B cell (primary cell): ENCODE measurements at regions not wholly inside any gene's neighbourhood (a gene's known extent, or its start where the extent isn't known, plus 50 kb on each side); places are given as distances from the start of the nearest gene placed in this dataset.

Experiments
- ATAC-seq: fragments of 200-7000 bp; cut with Tn5 transposase; one replicate; pipeline ENCODE4 v1.10.0; 2021; ENCODE audit warnings: low read depth, mild to moderate bottlenecking, moderate number of reproducible peaks, moderate library complexity
- CTCF ChIA-PET: fragments of 350-600 bp; sonication (Branson Sonifier 250); formaldehyde crosslinking; loops from one replicate; lab custom pipeline; 2021; ENCODE audit warnings: antibody characterized with exemption, inconsistent platforms; lab: Charles Lee
- POLR2A ChIA-PET: fragments of 350-600 bp; sonication (Branson Sonifier 250); formaldehyde crosslinking; loops from one replicate; lab custom pipeline; 2021; ENCODE audit warnings: antibody characterized with exemption; lab: Charles Lee
- DNase-seq: peaks from one replicate; pipeline ENCODE4 v3.0.0; 2013
- H2AFZ ChIP-seq: 2 replicates; pipeline ENCODE4 v1.6.1; 2012; ENCODE audit warnings: mild to moderate bottlenecking, low read depth, low read length; ENCODE audit not compliant: insufficient read depth, poor library complexity, severe bottlenecking
- H3K27ac ChIP-seq, 2 donors: 1 replicate in 1 of 2; 2 replicates in 1 of 2; pipeline ENCODE4 v1.5.1; 2012 to 2013; ENCODE audit warnings: low read length in 2 of 2, mild to moderate bottlenecking in 2 of 2, moderate library complexity in 1 of 2
- H3K27me3 ChIP-seq, 4 experiments: fragments of 200-600 bp in 1 of 4; sonication (generic) in 1 of 4; replicated peaks in 1 of 4; 1 replicate in 2 of 4; 2 replicates in 2 of 4; pipeline versions ENCODE4 v1.6.1 to v1.7.0; 2013 to 2016; ENCODE audit warnings: low read length in 3 of 4, mild to moderate bottlenecking in 2 of 4, mixed read lengths in 1 of 4, moderate library complexity in 1 of 4; ENCODE audit not compliant: insufficient read depth in 4 of 4, control insufficient read depth in 3 of 4; ENCODE audit errors: control extremely low read depth in 1 of 4
- H3K36me3 ChIP-seq, 2 experiments: replicated peaks in 1 of 2; 1 replicate in 1 of 2; 2 replicates in 1 of 2; pipeline versions ENCODE4 v1.6.1 to v1.7.1; 2013; ENCODE audit warnings: low read length in 1 of 2; ENCODE audit not compliant: insufficient read depth in 2 of 2, control insufficient read depth in 1 of 2; ENCODE audit errors: control extremely low read depth in 1 of 2, extremely low read depth in 1 of 2
- H3K4me1 ChIP-seq, 2 donors: fragments of 200-600 bp in 1 of 2; sonication (generic) in 1 of 2; 1 replicate in 1 of 2; 2 replicates in 1 of 2; pipeline versions ENCODE4 v1.5.1 to v1.6.1; 2013 to 2017; ENCODE audit warnings: low read length in 2 of 2; ENCODE audit not compliant: control insufficient read depth in 2 of 2, insufficient read depth in 2 of 2
- H3K4me2 ChIP-seq: replicated peaks from 2 replicates; pipeline ENCODE3; 2012; ENCODE audit warnings: mild to moderate bottlenecking, low read depth, low read length; ENCODE audit not compliant: poor library complexity, severe bottlenecking
- H3K4me3 ChIP-seq, 5 experiments: fragments of 200-600 bp in 1 of 5; sonication (generic) in 1 of 5; 1 replicate in 3 of 5; 2 replicates in 2 of 5; pipeline versions ENCODE4 v1.5.1 to v1.7.0; 2011 to 2016; ENCODE audit warnings: low read length in 4 of 5, mild to moderate bottlenecking in 4 of 5, low read depth in 2 of 5, control low read depth in 1 of 5, moderate library complexity in 1 of 5; ENCODE audit not compliant: insufficient read depth in 1 of 5; ENCODE audit errors: control extremely low read depth in 1 of 5, extremely low read depth in 1 of 5
- H3K79me2 ChIP-seq: fragments of 200-600 bp; sonication (generic); one replicate; pipeline ENCODE4 v1.6.0; 2016; ENCODE audit warnings: low read length; ENCODE audit not compliant: control insufficient read depth, insufficient read depth
- H3K9ac ChIP-seq: fragments of 200-600 bp; sonication (generic); 2 replicates; pipeline ENCODE4 v1.6.1; 2017; ENCODE audit warnings: mild to moderate bottlenecking, low read length, moderate library complexity
- H3K9me3 ChIP-seq, 3 donors: one replicate each; pipeline versions ENCODE4 v1.6.1 to v1.7.1; 2013; ENCODE audit warnings: low read length in 2 of 3; ENCODE audit not compliant: control insufficient read depth in 2 of 3, insufficient read depth in 1 of 3; ENCODE audit errors: control extremely low read depth in 1 of 3
- H4K20me1 ChIP-seq: 2 replicates; pipeline ENCODE4 v1.6.0; 2012; ENCODE audit warnings: mild to moderate bottlenecking, low read length; ENCODE audit not compliant: insufficient read depth, control insufficient read depth, poor library complexity, severe bottlenecking
- H3K27ac Mint-ChIP-seq: one replicate; pipeline ENCODE4 v1.8.0; 2021; ENCODE audit warnings: mixed read lengths
- H3K27me3 Mint-ChIP-seq: one replicate; pipeline ENCODE4 v1.8.0; 2021; ENCODE audit warnings: mixed read lengths
- H3K4me1 Mint-ChIP-seq: one replicate; pipeline ENCODE4 v1.8.0; 2021; ENCODE audit warnings: mixed read lengths
- H3K4me3 Mint-ChIP-seq: one replicate; pipeline ENCODE4 v1.8.0; 2021; ENCODE audit warnings: mixed read lengths
- H3K9me3 Mint-ChIP-seq: one replicate; pipeline ENCODE4 v1.8.0; 2022; ENCODE audit warnings: mixed read lengths; ENCODE audit not compliant: insufficient read depth
- EZH2 ChIP-seq: IDR thresholded peaks from 2 replicates; pipeline ENCODE4 v1.6.1; 2012; ENCODE audit warnings: borderline replicate concordance, low read depth, mild to moderate bottlenecking, moderate library complexity, low read length; ENCODE audit not compliant: insufficient read depth, poor library complexity, severe bottlenecking
- WGBS: methylation state at CpG from one replicate; pipeline ENCODE4 v1.1.5; 2013; ENCODE audit warnings: missing lambda C conversion rate; ENCODE audit not compliant: insufficient coverage; 5-methylcytosine and 5-hydroxymethylcytosine counted together
- intact Hi-C: fragments of 100-400 bp; cut with micrococcal nuclease; formaldehyde crosslinking; loops from one replicate; pipeline ENCODE4 v1.10.0; 2022
- TF ChIP-seq, protein P1 (sequence below): fragments of 200-600 bp; IDR thresholded peaks from one replicate; pipeline ENCODE4 v1.8.0; 2022; ENCODE audit warnings: antibody characterized with exemption, mild to moderate bottlenecking

DNA sequence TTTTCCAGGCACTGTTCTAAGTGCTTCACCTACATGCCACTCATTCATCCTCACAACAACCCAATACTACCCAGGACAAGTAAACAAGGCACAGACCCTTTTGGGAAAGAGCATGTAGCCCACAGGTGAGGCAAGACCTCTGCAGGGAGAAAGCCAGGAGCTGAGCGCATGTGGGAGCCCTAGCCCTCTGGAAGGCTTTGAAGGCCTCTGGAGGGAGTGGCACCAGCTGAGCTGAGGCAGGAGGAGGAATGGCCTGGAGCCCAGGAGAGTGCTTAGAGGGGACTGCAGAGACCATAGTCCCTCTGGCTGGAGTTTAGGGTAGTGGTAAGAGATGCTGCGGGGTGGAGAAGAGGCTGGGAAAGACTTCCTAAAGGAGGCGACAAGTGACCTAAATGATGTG, 516.5 kb downstream of the FUT8 start:
- Histone ChIP-seq H3K9me3 (no peaks in the 10 kb centered on the region), H3K27ac (no peak overlapping the region), H3K9ac (no peak overlapping the region), H3K27me3 (peaks cover 0 to 17% (median 1%) of the 10 kb centered on the region in 4 experiments), H3K4me3 (no peak overlapping the region), H3K36me3 (no peaks in the 10 kb centered on the region), H4K20me1 (no peaks in the 10 kb centered on the region), H3K79me2 (no peaks in the 10 kb centered on the region), H3K4me1 (no peaks in the 10 kb centered on the region), H2AFZ (no peak overlapping the region), H3K4me2 (no peak overlapping the region)
- no peaks in the 10 kb centered on the region for H3K9me3 Mint-ChIP-seq
- no peak overlapping the region for H3K4me3 Mint-ChIP-seq
- no peaks in the 10 kb centered on the region for H3K4me1 Mint-ChIP-seq
- no peak for ATAC-seq
- peaks cover 24% of the 10 kb centered on the region for H3K27me3 Mint-ChIP-seq
- intact Hi-C loops, result no loop called here
- WGBS, result 93% methylated on average over 3 of the region's 3 CpGs
- H3K27ac Mint-ChIP-seq, result no peak overlapping the region
- CTCF ChIA-PET, result no interaction called here
- POLR2A ChIA-PET, result no interaction called here
- no peak for DNase-seq
- TF ChIP-seq EZH2, result no peak
- TF ChIP-seq, protein P1, sequence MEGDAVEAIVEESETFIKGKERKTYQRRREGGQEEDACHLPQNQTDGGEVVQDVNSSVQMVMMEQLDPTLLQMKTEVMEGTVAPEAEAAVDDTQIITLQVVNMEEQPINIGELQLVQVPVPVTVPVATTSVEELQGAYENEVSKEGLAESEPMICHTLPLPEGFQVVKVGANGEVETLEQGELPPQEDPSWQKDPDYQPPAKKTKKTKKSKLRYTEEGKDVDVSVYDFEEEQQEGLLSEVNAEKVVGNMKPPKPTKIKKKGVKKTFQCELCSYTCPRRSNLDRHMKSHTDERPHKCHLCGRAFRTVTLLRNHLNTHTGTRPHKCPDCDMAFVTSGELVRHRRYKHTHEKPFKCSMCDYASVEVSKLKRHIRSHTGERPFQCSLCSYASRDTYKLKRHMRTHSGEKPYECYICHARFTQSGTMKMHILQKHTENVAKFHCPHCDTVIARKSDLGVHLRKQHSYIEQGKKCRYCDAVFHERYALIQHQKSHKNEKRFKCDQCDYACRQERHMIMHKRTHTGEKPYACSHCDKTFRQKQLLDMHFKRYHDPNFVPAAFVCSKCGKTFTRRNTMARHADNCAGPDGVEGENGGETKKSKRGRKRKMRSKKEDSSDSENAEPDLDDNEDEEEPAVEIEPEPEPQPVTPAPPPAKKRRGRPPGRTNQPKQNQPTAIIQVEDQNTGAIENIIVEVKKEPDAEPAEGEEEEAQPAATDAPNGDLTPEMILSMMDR, result no peak

DNA sequence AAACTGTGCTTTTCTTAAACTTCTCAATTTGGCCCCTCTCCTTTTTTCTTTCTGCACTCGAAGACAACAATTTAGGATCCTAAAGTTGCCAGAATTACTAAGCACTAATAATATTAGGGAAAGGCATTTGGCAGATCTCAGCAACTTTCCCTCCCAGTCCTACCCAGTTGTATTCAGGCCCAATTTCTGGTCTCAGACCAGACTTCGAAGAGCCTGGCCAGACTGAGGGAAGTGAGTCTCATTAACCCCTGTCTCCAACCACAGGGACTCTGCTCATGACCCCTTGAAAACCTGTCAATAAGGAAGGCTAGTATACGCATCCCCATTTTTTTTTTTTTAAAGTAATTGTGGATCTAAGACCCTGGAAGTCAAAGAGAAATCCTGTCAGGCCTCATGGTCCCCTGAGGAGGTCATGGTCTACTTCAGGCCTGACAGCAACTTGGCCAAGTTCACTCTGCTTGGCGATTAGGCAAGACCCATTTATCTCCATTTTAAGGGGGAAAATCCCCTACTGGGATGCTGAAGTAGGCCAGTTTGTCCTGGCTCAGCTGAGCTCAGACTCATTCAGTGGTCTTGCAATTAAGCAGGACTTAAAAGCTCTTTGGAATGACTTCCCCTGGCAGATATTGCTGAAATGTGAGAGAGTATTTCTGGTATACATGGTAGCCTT, 521.0 kb downstream of the FUT8 start:
- TF ChIP-seq, protein P1, result no peak
- no peak for TF ChIP-seq EZH2
- H3K9ac ChIP-seq, result no peak overlapping the region
- Mint-ChIP-seq H3K9me3 (no peaks in the 10 kb centered on the region), H3K4me3 (no peak overlapping the region), H3K27me3 (peaks cover 25% of the 10 kb centered on the region), H3K27ac (no peak overlapping the region), H3K4me1 (no peaks in the 10 kb centered on the region)
- H4K20me1 ChIP-seq, result no peaks in the 10 kb centered on the region
- ChIA-PET POLR2A (no interaction called here), CTCF (no interaction called here)
- DNase-seq, result no peak
- no peaks in the 10 kb centered on the region for H3K79me2 ChIP-seq
- peaks cover 0 to 15% (median 0%) of the 10 kb centered on the region in 4 experiments for H3K27me3 ChIP-seq
- WGBS, result 89% methylated on average over 3 of the region's 4 CpGs
- intact Hi-C loops, result no loop called here
- no peak overlapping the region for H3K27ac ChIP-seq
- no peak overlapping the region for H2AFZ ChIP-seq
- no peaks in the 10 kb centered on the region for H3K4me1 ChIP-seq
- ATAC-seq, result no peak
- H3K4me2 ChIP-seq, result no peak overlapping the region
- H3K9me3 ChIP-seq, result no peaks in the 10 kb centered on the region
- no peak overlapping the region for H3K4me3 ChIP-seq
- no peaks in the 10 kb centered on the region for H3K36me3 ChIP-seq
